ENCODE measurements at regions not wholly inside any gene's neighbourhood (a gene's known extent, or its start where the extent isn't known, plus 50 kb on each side); places are given as distances from the start of the nearest gene placed in this dataset.

DNA sequence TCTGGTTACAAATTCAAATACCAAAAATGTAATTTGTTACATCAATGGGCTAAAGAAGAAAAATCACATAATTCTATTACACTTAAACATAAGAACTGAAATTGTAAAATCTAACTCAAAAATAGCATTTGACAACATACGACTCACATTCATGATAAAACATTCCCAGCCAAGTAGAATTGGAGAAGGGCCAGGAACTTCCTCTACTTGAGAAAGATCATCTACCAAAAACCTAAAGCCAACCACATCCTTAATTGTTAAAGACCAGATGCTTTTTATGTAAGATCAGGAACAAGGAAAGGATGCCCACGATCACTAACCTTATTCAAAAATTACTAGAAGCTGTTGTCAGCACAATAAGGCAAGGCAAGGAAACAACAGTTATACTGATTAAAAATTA, 1819.8 kb upstream of the C9orf72 start:
- no peak overlapping the region for H3K4me3 ChIP-seq (replicated peaks in 1 of 3; ENCODE audit: insufficient read depth in 1 of 3, low read depth in 2 of 3, low read length in 3 of 3)
- H3K27me3 ChIP-seq (ENCODE audit: control insufficient read depth in 1 of 2, insufficient read depth in 2 of 2, low read length in 2 of 2): no peaks in the 10 kb centered on the region
- FAIRE-seq: no peak
- no peak overlapping the region for H3K27ac ChIP-seq (ENCODE audit: extremely low read length, insufficient read depth, low read length)
- TF ChIP-seq, protein P1, sequence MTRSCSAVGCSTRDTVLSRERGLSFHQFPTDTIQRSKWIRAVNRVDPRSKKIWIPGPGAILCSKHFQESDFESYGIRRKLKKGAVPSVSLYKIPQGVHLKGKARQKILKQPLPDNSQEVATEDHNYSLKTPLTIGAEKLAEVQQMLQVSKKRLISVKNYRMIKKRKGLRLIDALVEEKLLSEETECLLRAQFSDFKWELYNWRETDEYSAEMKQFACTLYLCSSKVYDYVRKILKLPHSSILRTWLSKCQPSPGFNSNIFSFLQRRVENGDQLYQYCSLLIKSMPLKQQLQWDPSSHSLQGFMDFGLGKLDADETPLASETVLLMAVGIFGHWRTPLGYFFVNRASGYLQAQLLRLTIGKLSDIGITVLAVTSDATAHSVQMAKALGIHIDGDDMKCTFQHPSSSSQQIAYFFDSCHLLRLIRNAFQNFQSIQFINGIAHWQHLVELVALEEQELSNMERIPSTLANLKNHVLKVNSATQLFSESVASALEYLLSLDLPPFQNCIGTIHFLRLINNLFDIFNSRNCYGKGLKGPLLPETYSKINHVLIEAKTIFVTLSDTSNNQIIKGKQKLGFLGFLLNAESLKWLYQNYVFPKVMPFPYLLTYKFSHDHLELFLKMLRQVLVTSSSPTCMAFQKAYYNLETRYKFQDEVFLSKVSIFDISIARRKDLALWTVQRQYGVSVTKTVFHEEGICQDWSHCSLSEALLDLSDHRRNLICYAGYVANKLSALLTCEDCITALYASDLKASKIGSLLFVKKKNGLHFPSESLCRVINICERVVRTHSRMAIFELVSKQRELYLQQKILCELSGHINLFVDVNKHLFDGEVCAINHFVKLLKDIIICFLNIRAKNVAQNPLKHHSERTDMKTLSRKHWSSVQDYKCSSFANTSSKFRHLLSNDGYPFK (CRISPR knock-in tag; IDR thresholded peaks at IDR 0.05; ENCODE audit: borderline replicate concordance): no peak
- no peak for TF ChIP-seq NFKBIZ (CRISPR knock-in tag; IDR thresholded peaks at IDR 0.05)
- no peak for TF ChIP-seq POLR2A (IDR thresholded peaks at IDR 0.05; ENCODE audit: insufficient read depth in 1 of 2, low read depth in 2 of 2, low read length in 2 of 2)
- no peak for TF ChIP-seq GMEB1 (CRISPR knock-in tag; IDR thresholded peaks at IDR 0.05; ENCODE audit: borderline replicate concordance)
- TF ChIP-seq ISX (CRISPR knock-in tag; conservative IDR thresholded peaks at IDR 0.05): no peak
- TF ChIP-seq, protein P2, sequence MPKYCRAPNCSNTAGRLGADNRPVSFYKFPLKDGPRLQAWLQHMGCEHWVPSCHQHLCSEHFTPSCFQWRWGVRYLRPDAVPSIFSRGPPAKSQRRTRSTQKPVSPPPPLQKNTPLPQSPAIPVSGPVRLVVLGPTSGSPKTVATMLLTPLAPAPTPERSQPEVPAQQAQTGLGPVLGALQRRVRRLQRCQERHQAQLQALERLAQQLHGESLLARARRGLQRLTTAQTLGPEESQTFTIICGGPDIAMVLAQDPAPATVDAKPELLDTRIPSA (CRISPR knock-in tag; IDR thresholded peaks at IDR 0.05; ENCODE audit: borderline replicate concordance): no peak
- TF ChIP-seq BRD4 (CRISPR knock-in tag; IDR thresholded peaks at IDR 0.05): no peak
- no peak for TF ChIP-seq ARNT2 (CRISPR knock-in tag; IDR thresholded peaks at IDR 0.05; ENCODE audit: low read depth)
- no peak for TF ChIP-seq ZFP36 (IDR thresholded peaks at IDR 0.05; ENCODE audit: borderline replicate concordance, low read depth, low read length, partially characterized antibody)
- no peak for TF ChIP-seq KLF15 (CRISPR knock-in tag; IDR thresholded peaks at IDR 0.05; ENCODE audit: borderline replicate concordance)
- no peak for TF ChIP-seq KLF12 (CRISPR knock-in tag; IDR thresholded peaks at IDR 0.05; ENCODE audit: borderline replicate concordance)
- TF ChIP-seq, protein P3, sequence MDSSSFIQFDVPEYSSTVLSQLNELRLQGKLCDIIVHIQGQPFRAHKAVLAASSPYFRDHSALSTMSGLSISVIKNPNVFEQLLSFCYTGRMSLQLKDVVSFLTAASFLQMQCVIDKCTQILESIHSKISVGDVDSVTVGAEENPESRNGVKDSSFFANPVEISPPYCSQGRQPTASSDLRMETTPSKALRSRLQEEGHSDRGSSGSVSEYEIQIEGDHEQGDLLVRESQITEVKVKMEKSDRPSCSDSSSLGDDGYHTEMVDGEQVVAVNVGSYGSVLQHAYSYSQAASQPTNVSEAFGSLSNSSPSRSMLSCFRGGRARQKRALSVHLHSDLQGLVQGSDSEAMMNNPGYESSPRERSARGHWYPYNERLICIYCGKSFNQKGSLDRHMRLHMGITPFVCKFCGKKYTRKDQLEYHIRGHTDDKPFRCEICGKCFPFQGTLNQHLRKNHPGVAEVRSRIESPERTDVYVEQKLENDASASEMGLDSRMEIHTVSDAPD (CRISPR knock-in tag; IDR thresholded peaks at IDR 0.05): no peak
- TF ChIP-seq ZNF317 (CRISPR knock-in tag; IDR thresholded peaks at IDR 0.05): no peak
- TF ChIP-seq TEAD3 (CRISPR knock-in tag; optimal IDR thresholded peaks at IDR 0.05; ENCODE audit: borderline replicate concordance): no peak
- no peak for TF ChIP-seq CENPX (CRISPR knock-in tag; IDR thresholded peaks at IDR 0.05)
- TF ChIP-seq ZNF850 (CRISPR knock-in tag; conservative IDR thresholded peaks at IDR 0.05): no peak
- TF ChIP-seq SNAPC2 (CRISPR knock-in tag; IDR thresholded peaks at IDR 0.05): no peak
- H2AFZ ChIP-seq (ENCODE audit: low read length): no peak overlapping the region
- no peaks in the 10 kb centered on the region for H4K20me1 ChIP-seq (ENCODE audit: insufficient read depth, low read length)
- ATAC-seq: no peak
- 4% methylated on average over 2 of the region's 2 CpGs for WGBS (ENCODE audit: low lambda C conversion rate)
- BruUV-seq (replicated peaks): no TSS peak
- no peak overlapping the region for H3K9ac ChIP-seq (ENCODE audit: insufficient read depth, low read depth, low read length)
- POLR2A ChIA-PET: no interaction called here
- H3K4me2 ChIP-seq (ENCODE audit: low read depth, low read length): no peak overlapping the region
- H3K4me1 ChIP-seq (ENCODE audit: insufficient read depth, low read length): no peaks in the 10 kb centered on the region
- DNase-seq (ENCODE audit: low spot score): no peak
- H3K36me3 ChIP-seq (replicated peaks in 1 of 2; ENCODE audit: control insufficient read depth in 1 of 2, insufficient read depth in 2 of 2, low read length in 2 of 2): no peaks in the 10 kb centered on the region
- no peaks in the 10 kb centered on the region for H3K9me3 ChIP-seq (ENCODE audit: low read length)
- CTCF ChIA-PET (ENCODE audit: low intra/inter-chr PET ratio, low total read pairs): no interaction called here
- intact Hi-C loops (cut with micrococcal nuclease; ENCODE audit: unreplicated experiment) (no loop called here), in situ Hi-C loops (cut with HindIII; ENCODE audit: extremely low pct_ligation_motif_present, low pct_unique_long_range_greater_than_20kb) (no loop called here)
- no peaks in the 10 kb centered on the region for H3K79me2 ChIP-seq (ENCODE audit: insufficient read depth, low read length)
